GM21717 (cell line): ENCODE measurements at regions not wholly inside any gene's neighbourhood (a gene's known extent, or its start where the extent isn't known, plus 50 kb on each side); places are given as distances from the start of the nearest gene placed in this dataset.

Experiments
- ATAC-seq: cut with Tn5 transposase; IDR thresholded peaks from one replicate; pipeline ENCODE4 v1.9.1; 2021; ENCODE audit warnings: mild to moderate bottlenecking, moderate library complexity; ENCODE audit not compliant: unreplicated experiment

DNA sequence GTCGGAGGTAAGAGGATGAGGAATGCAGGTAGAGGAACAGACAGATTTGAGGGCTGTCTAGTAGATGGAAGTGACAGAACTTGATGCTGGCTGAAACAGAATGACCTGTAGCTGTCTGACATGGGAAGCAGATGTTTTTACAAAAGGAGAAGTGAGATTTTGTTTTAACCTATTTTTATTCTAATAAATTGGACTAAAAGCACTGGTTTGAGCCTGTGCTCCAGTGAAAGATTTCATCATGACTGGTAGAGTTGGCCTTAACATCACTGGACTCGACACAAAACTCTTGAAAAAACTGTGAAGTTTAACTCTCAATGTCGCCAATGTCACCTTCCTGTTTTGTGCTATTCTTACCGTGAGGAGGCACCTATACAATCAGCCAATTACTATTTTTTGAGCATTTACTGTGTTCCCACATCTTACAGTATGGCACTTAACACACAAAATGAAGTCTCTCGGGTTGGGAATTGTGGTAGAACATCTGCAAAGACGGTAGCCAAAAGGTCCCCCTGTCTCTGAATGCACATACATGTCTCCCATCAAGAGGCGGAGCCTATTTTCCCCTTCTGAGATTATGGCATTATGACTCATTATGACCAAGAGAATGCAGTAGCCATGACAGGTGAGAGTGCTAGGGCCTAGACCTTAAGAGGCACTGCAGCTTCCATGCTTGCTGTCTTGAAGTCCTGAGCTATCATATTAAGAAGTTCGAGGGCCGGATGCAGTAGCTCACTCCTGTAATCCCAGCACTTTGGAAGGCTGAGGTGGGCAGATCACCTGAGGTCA is 93.2 kb downstream of the FOXF2 start:
- peak; percentile 48 for ATAC-seq

DNA sequence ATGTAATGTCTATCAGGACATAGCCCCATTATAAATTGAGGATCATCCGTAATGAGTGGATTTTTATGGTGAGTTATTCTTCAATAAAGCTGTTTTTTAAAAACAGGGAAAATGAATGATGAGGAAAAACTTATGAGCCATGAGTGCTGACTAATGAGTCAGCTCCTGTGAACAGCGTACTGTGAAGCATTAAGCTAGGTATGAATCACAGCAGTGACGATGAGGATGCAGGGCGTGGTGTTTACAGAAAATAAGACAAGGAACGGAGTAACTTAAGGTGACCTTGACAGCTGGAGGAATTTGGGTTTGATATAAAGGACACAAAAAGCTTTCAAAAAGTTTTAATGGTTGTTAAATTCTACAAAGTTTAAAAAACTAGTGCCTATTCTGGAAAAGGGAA is 96.3 kb downstream of the FOXF2 start:
- no peak for ATAC-seq

DNA sequence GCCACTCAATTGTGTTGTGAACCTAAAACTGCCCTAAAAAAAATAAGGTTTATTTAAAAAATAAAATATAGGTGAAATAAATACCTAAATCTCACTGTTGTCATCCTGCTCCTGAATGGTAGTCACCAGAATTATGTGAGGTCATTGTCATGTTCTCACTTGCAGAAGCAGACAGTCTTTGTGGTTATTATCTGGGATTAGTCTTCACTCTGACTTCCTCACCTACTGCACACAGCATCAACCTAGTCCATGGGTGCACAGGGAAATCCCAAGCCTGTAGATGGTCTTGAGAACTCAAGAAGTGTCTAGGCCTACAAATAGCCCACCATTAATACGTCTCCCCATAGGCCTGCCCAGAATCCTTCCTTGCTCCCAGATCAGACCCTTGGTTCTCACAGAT is 97.0 kb downstream of the FOXF2 start:
- ATAC-seq = no peak

DNA sequence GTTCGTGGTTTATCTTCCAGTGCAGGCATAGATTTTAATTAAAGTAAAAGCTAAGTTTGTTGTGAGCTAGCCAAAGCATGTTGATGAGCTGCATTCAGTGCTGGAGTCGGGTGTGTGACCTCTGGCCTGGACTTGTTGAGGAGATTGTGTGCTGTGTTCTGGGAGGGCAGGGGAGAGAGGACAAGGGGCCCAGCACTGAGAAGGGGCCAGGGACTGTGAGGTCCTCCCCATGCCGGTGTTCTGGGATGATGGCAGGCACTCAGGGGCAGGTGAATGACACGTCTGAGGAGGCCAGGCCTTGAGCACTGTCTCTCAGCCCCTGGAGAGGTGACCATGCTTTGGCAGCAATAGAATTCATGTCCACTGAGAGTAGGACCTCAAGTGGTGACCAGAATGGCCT is 97.9 kb downstream of the FOXF2 start:
- no peak for ATAC-seq

GRCh38 chr6:1491025-1491424 is 101.6 kb downstream of the FOXF2 start:
- ATAC-seq = no peak

DNA sequence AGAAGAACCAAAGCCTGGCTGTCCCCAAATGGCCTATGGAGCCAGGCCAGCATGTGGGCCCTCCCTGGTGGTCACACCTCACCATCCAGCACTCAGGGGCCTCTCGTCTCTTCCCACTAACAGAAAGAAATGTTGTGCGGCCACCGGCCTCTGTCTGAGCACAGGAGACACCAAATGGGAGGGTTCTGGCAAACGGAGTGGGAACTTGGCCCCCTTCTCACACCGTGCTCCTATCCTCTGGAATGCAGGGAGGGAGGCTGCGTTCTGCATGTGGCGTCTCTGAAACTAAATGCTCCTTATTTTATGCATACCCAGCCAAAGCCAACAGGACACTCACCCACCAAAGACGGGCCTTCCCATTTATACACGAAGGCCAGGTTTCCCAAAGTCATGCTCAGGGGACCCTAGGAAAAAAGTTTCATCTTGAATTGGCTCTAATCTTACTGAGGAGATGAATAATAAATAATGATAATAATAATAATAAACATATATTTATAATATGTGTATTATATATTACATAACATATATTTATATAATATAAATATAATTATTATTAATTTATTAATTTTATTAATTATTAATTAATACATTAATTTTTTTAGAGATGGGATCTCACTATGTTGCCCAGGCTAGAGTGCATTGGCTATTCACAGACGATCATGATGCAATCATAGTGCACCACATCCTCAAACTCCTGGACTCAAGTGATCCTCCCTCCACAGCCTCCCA is 102.4 kb downstream of the FOXF2 start:
- ATAC-seq = no peak

DNA sequence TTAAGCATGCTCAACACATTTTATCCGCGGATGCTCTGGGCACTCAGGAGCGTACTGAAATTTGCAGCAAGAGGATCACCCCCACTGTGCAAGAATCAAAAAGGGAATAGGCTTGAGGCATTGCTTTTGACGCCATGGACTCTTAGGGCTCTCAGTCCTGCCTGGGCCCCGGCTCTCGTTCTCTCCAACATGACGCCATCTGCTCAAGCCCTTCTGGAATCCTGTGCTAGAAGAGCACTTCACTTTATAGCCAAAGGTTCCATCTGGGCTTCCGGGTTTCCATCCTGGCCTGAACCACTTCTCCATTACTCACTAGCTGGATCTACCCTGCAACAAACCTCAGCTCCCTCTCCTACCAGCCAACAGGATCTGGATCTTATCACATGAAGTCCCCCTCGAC is 105.3 kb downstream of the FOXF2 start:
- ATAC-seq = no peak

DNA sequence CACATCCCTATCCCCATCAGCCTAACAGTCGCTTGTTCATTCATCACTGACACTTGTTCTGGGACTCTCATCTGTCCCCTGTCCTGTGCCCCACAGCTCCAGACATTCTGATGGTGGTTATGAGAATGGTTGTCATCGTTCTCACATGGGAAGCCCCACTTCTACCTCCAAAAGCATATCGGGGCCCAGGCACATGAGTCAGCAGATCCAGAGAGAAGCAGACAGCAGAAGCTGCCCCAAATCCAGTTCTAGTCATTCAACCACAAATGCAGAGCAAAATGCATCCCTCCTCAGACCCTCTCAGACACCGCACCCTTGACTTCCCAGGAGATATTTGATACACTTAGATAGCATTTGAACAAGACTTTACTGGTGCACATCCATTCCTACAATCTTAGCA is 106.0 kb downstream of the FOXF2 start:
- no peak for ATAC-seq

DNA sequence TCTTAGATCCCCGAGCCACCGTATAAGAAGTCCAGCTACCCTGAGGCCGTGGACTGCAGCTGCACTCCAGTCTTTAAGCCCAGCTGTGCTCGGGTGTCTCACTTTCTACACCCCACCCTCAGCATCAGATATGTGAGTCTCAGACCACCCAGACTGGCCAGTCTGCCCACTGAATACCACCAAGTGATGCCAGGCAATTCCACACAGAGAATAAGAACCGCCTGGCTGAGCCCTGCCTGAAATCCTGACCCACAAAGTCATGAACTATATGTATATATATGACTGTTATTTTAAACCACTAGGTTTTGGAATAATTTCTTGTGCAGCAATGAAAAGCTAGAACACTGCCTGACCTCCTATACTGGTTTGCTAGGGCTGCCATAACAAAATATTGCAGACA is 106.7 kb downstream of the FOXF2 start:
- ATAC-seq = no peak

- no peak for ATAC-seq
These were observed 107.7 kb downstream of the FOXF2 start for GRCh38 chr6:1496836-1497760.

- no peak for ATAC-seq
These were observed 108.4 kb downstream of the FOXF2 start for GRCh38 chr6:1497761-1498105.

DNA sequence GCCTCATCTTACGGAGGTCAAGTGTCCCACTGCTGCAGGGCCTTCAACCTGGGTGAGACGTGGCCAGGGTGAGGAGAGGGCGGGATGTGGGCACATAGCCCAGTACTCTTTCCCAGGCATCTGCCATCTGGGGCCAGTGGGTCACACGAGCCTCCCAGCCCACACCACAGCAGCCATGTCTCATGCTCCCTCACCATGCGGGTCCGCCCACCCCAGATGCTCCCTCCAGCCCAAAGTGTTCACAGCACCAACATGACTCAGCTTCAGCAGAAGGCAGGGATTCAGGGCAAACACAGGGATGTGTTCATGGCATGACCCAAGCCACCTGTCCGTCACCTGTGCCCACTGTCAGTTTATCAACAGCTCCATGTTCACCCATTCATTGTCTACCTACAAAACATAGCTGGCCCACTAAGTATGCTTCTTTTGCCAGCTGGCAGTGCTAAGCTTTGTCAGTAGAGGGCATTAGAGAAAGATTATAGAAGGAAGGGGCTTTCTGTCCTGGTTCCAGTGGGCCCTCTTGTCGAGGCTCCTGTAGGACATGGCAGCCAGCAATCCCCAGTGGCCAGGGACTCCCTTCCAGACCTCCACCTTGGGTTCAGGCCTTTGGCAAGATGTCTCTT is 109.2 kb downstream of the FOXF2 start:
- ATAC-seq = no peak

- no peak for ATAC-seq
These were observed 109.9 kb upstream of the FOXC1 start for GRCh38 chr6:1499777-1500176.

DNA sequence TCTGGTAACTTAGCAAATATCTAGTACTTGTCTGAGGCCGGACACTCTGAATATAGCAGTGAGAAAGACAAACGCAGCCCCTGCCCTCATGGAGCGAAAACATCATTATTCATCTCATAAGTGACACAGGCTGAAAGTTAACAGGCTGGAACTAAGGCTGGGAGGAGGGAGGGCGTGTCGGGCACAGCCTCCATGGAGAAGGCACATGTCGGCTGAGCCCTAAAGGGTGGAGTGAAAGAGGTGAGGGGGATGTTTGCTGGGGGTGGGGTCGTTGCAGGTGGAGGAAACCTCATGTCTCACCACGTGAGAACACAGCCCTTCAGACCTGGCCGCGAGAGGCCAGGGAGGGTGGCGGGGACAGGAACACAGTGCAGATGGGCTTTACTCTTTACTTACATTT is 108.8 kb upstream of the FOXC1 start:
- no peak for ATAC-seq

DNA sequence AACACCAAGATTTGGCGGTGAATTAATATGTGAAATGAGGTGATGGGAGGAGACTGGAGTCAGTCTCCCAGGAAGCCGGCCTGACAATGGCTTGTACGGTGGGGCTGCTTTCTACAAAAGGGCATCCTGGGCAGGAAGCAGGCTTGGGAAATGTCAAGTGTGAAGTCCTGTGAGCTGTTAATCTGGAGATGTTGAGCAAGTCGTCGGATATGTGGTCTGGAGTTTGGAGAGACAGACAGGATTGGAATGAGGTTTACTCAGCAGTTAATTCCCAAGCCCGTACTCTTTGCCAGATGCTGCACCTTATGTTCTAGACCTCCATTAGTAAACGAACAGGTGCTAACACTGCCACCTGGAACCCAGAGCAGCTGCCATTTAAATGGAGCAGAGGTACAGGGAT is 107.7 kb upstream of the FOXC1 start:
- no peak for ATAC-seq

DNA sequence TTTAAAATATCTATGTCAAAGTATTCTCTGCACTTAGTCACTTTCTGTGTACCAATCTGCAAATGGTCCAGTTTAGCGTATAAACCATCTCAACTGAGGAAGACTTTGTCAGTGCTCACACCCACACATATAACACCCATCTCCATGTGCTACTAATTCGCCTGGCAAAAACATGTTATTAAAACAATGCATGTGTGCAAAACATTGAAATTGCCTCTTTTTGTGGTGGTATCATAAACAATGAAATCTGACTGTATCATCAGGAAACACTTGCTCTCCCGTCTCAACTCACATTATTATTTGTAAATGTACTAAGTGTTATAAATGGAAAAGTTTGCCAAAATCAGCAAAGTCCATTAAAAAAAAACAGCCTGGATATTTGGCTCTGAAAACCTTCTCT is 105.9 kb upstream of the FOXC1 start:
- ATAC-seq = no peak

DNA sequence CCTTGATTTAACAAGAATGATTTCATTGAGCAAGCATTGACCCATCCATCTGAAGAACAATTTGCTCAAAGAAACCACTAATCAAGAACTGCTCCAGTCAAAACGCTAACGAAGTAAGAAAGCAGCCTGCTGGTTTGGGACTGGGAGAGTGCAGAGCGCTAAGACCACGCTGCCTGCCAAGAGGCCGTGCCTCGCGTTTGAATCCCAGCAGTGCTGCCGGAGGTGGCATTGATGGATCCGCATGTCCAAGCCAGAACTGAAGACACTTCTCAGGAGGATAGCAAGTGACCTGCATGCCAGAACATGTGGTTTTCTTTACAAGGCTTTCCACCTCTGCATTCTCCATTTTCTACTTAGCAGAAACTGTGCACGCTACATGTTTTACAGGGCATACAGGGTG is 105.2 kb upstream of the FOXC1 start:
- ATAC-seq = no peak

DNA sequence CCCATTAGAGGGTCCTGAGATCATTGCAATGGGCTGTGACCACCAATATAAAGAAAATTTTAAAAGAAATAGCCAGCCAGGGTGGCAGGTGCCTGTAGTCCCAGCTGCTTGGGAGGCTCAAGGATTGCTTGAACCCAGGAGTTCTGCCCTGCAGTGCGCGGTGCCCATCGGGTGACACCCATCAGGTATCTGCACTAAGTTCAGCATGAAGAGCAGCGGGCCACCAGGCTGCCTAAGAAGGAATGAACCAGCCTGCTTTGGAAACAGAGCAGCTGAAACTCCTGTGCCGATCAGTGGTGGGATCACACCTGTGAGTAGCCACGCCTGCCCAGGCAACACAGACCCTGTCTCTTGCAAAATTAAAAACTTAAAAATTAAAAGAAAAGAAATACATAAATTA is 102.5 kb upstream of the FOXC1 start:
- no peak for ATAC-seq

DNA sequence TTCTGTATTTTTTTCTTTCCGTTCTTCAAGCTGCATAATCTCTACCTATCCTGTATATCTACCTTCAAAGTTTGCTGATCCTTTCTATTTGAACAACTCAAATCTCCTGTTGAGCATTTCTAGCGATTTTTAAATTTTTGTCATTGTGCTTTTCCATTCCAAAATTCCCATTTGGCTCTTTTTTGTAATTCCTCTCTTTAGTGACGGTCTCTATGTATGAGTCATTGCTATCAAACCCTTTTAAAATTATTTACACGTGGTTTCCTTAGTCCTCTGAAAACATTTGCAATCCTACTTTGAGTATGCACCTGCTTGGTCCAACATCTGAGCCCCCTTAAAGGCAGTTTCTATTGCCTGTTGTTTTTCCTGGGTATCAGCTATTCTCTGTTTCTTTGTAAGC is 100.5 kb upstream of the FOXC1 start:
- ATAC-seq = no peak

DNA sequence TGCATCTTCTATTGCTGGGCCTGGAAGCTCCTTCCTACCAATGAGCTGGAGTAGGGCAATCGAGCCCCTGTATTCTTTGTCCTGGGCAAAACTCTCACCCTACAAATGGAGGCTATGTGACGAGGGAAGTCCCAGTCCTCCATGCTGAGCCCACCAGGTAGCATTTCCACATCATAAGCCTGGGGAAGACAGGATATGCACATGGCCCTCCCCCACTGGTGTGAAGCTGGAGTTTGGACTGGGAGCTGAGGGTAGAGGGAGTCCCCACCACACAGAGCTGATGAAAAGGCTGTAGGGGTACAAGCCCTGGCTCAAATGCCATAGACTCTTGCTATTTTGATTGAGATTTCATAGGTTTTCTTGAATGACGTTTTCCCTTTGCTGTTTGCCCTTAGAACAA is 99.5 kb upstream of the FOXC1 start:
- no peak for ATAC-seq

- no peak for ATAC-seq
These were observed 96.4 kb upstream of the FOXC1 start for GRCh38 chr6:1513215-1513780.
